ENCODE measurements at regions not wholly inside any gene's neighbourhood (a gene's known extent, or its start where the extent isn't known, plus 50 kb on each side); places are given as distances from the start of the nearest gene placed in this dataset.

- no peak overlapping the region for H3K27ac ChIP-seq (replicated peaks)
- DNase-seq (ENCODE audit: low read depth in 1 of 2, low spot score in 1 of 2), result no peak
- TF ChIP-seq CTCF (IDR thresholded peaks at IDR 0.05; ENCODE audit: insufficient read depth, low read length) (no peak), SPI1 (IDR thresholded peaks at IDR 0.05; ENCODE audit: borderline replicate concordance, low read depth) (no peak), POLR2AphosphoS5 (IDR thresholded peaks at IDR 0.05; ENCODE audit: low read depth) (no peak), GABPA (IDR thresholded peaks at IDR 0.05; ENCODE audit: low read depth) (no peak), REST (IDR thresholded peaks at IDR 0.05; ENCODE audit: insufficient replicate concordance, low read depth) (no peak)
- no peak overlapping the region for H3K4me3 ChIP-seq (replicated peaks; ENCODE audit: insufficient read depth, low read length)
- no peaks in the 10 kb centered on the region for H3K27me3 ChIP-seq (ENCODE audit: insufficient read depth, poor library complexity, severe bottlenecking)
Observed at GRCh38 chr9:85884256-85884655, 56.7 kb upstream of the NAA35 start.

- H3K27me3 ChIP-seq (ENCODE audit: insufficient read depth, poor library complexity, severe bottlenecking), result no peaks in the 10 kb centered on the region
- H3K27ac ChIP-seq (replicated peaks), result no peak overlapping the region
- TF ChIP-seq POLR2AphosphoS5 (IDR thresholded peaks at IDR 0.05; ENCODE audit: low read depth) (no peak), GABPA (IDR thresholded peaks at IDR 0.05; ENCODE audit: low read depth) (no peak)
- no peak overlapping the region for H3K4me3 ChIP-seq (replicated peaks; ENCODE audit: insufficient read depth, low read length)
- DNase-seq (ENCODE audit: low read depth in 1 of 2, low spot score in 1 of 2), result no peak
Observed at GRCh38 chr9:85890962-85891361, 50.0 kb upstream of the NAA35 start.

Measured in HL-60 (cell line).